ENCODE measurements at regions not wholly inside any gene's neighbourhood (a gene's known extent, or its start where the extent isn't known, plus 50 kb on each side); places are given as distances from the start of the nearest gene placed in this dataset.
"Not testable (repeated sequence)": the region's sequence is repeated elsewhere in the genome, so short reads cannot be mapped to it uniquely, and the experiment has no call there.

- ATAC-seq = not testable (repeated sequence)
These were observed 88.9 kb upstream of the TPTE start for GRCh38 chr21:10432456-10432855.

GRCh38 chr21:10437977-10438376, 83.4 kb upstream of the TPTE start:
- not testable (repeated sequence) for ATAC-seq

- not testable (repeated sequence) for ATAC-seq
These were observed 80.7 kb upstream of the TPTE start for GRCh38 chr21:10440639-10441038.

- not testable (repeated sequence) for ATAC-seq
These were observed 79.4 kb upstream of the TPTE start for GRCh38 chr21:10442018-10442417.

GRCh38 chr21:10445685-10446084, 75.7 kb upstream of the TPTE start:
- not testable (repeated sequence) for ATAC-seq

GRCh38 chr21:10449451-10449850, 71.9 kb upstream of the TPTE start:
- ATAC-seq = not testable (repeated sequence)

- not testable (repeated sequence) for ATAC-seq
These were observed 70.1 kb upstream of the TPTE start for GRCh38 chr21:10451274-10451673.

- ATAC-seq = not testable (repeated sequence)
These were observed 63.6 kb upstream of the TPTE start for GRCh38 chr21:10457765-10458164.

GRCh38 chr21:10460957-10461356, 60.4 kb upstream of the TPTE start:
- ATAC-seq = not testable (repeated sequence)

- ATAC-seq = not testable (repeated sequence)
These were observed 59.9 kb upstream of the TPTE start for GRCh38 chr21:10461445-10461844.

GRCh38 chr21:10463156-10463555, 58.2 kb upstream of the TPTE start:
- no peak for ATAC-seq
- TF ChIP-seq ZNF565 (CRISPR knock-in tag; conservative IDR thresholded peaks at IDR 0.05; ENCODE audit: low read depth) (no peak), ZNF8 (CRISPR knock-in tag; IDR thresholded peaks at IDR 0.05) (no peak), CSDC2 (CRISPR knock-in tag; IDR thresholded peaks at IDR 0.05) (no peak), POU6F1 (CRISPR knock-in tag; IDR thresholded peaks at IDR 0.05; ENCODE audit: borderline replicate concordance, low read depth) (no peak), CREB5 (CRISPR knock-in tag; IDR thresholded peaks at IDR 0.05; ENCODE audit: low read depth) (no peak), ZC3H10 (CRISPR knock-in tag; IDR thresholded peaks at IDR 0.05) (no peak), ARNTL (CRISPR knock-in tag; IDR thresholded peaks at IDR 0.05; ENCODE audit: borderline replicate concordance, low read depth) (no peak), TOX (CRISPR knock-in tag; IDR thresholded peaks at IDR 0.05; ENCODE audit: borderline replicate concordance) (no peak), ZNF70 (CRISPR knock-in tag; IDR thresholded peaks at IDR 0.05) (no peak)

- no peak for ATAC-seq
- TF ChIP-seq ZC3H10 (CRISPR knock-in tag; IDR thresholded peaks at IDR 0.05) (no peak), POU6F1 (CRISPR knock-in tag; IDR thresholded peaks at IDR 0.05; ENCODE audit: borderline replicate concordance, low read depth) (no peak), ZFP3 (CRISPR knock-in tag; IDR thresholded peaks at IDR 0.05) (no peak), CREB5 (CRISPR knock-in tag; IDR thresholded peaks at IDR 0.05; ENCODE audit: low read depth) (no peak), BACH2 (CRISPR knock-in tag; IDR thresholded peaks at IDR 0.05; ENCODE audit: borderline replicate concordance) (no peak), CSDC2 (CRISPR knock-in tag; IDR thresholded peaks at IDR 0.05) (no peak), ZNF8 (CRISPR knock-in tag; IDR thresholded peaks at IDR 0.05) (no peak), PATZ1 (CRISPR knock-in tag; IDR thresholded peaks at IDR 0.05; ENCODE audit: borderline replicate concordance) (no peak), TCF4 (CRISPR knock-in tag; IDR thresholded peaks at IDR 0.05; ENCODE audit: borderline replicate concordance) (no peak), OSR1 (CRISPR knock-in tag; IDR thresholded peaks at IDR 0.05) (no peak), SNAI2 (CRISPR knock-in tag; IDR thresholded peaks at IDR 0.05) (no peak), PPARA (CRISPR knock-in tag; IDR thresholded peaks at IDR 0.05; ENCODE audit: borderline replicate concordance) (no peak), TOX (CRISPR knock-in tag; IDR thresholded peaks at IDR 0.05; ENCODE audit: borderline replicate concordance) (no peak)
These were observed 56.4 kb upstream of the TPTE start for GRCh38 chr21:10464975-10465374.
